ENCODE measurements at regions not wholly inside any gene's neighbourhood (a gene's known extent, or its start where the extent isn't known, plus 50 kb on each side); places are given as distances from the start of the nearest gene placed in this dataset.

DNA sequence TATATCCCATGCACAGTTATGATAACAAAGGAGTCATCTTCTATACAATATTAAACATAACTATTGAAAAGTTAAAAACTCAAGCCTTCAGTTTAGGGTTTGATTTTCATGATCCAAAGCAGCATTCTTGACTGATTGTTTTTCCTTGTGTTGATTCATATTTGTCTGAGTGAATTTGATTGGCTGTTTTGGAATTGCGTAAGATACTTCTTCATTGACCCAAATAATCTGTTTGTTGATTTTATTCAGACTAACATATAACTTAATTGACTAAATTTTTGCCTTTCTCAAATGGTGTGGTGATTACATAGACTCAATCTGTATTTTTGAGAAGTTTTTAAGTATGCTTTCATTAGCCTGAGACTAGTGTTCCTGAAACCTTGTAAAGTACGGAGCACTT lies 305.7 kb upstream of the TNP1 start:
- no peak overlapping the region for H3K9ac ChIP-seq (ENCODE audit: insufficient read depth, low read length, poor library complexity, severe bottlenecking)
- intact Hi-C loops (cut with micrococcal nuclease), result loop anchor here in 1 of 2 donors (10.0 kb wide), 1 partner anchor 481 kb away; no protein-coding TSS in a partner anchor
- H3K79me2 ChIP-seq (ENCODE audit: insufficient read depth, low read length), result no peaks in the 10 kb centered on the region
- Mint-ChIP-seq H3K27me3 (ENCODE audit: low read depth in 3 of 3) (peaks cover 62 to 92% (median 85%) of the 10 kb centered on the region in 3 donors), H3K27ac (no peak overlapping the region), H3K4me3 (peak overlapping the region in 1 of 2 donors; percentile 64), H3K4me1 (peaks cover 16% of the 10 kb centered on the region), H3K9me3 (peaks cover 0 to 16% (median 6%) of the 10 kb centered on the region in 7 donors), H3K36me3 (peaks cover 0 to 4% of the 10 kb centered on the region in 2 donors)
- H3K27ac ChIP-seq (ENCODE audit: low read depth in 1 of 2, low read length in 2 of 2), result no peak overlapping the region
- DNase-seq, result no peak
- no peaks in the 10 kb centered on the region for H3K36me3 ChIP-seq (replicated peaks in 1 of 2; ENCODE audit: control insufficient read depth in 1 of 2, insufficient read depth in 2 of 2, low read length in 2 of 2)
- peaks cover 0 to 5% of the 10 kb centered on the region in 2 donors for H3K9me3 ChIP-seq (replicated peaks in 1 of 2; ENCODE audit: control insufficient read depth in 1 of 2, insufficient read depth in 1 of 2, low read length in 2 of 2)
- TF ChIP-seq, protein P1, sequence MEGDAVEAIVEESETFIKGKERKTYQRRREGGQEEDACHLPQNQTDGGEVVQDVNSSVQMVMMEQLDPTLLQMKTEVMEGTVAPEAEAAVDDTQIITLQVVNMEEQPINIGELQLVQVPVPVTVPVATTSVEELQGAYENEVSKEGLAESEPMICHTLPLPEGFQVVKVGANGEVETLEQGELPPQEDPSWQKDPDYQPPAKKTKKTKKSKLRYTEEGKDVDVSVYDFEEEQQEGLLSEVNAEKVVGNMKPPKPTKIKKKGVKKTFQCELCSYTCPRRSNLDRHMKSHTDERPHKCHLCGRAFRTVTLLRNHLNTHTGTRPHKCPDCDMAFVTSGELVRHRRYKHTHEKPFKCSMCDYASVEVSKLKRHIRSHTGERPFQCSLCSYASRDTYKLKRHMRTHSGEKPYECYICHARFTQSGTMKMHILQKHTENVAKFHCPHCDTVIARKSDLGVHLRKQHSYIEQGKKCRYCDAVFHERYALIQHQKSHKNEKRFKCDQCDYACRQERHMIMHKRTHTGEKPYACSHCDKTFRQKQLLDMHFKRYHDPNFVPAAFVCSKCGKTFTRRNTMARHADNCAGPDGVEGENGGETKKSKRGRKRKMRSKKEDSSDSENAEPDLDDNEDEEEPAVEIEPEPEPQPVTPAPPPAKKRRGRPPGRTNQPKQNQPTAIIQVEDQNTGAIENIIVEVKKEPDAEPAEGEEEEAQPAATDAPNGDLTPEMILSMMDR (IDR thresholded peaks at IDR 0.05), result no peak
- 100% methylated on average over 1 of the region's 2 CpGs for WGBS (ENCODE audit: insufficient coverage)
- no peak overlapping the region for H2AFZ ChIP-seq (ENCODE audit: insufficient read depth, low read depth, low read length, poor library complexity, severe bottlenecking)
- peaks cover 82% of the 10 kb centered on the region in 2 donors for H3K27me3 ChIP-seq (ENCODE audit: control insufficient read depth in 2 of 2, insufficient read depth in 2 of 2, low read length in 2 of 2)
- H4K20me1 ChIP-seq (ENCODE audit: insufficient read depth, low read length), result no peaks in the 10 kb centered on the region
- H3K4me3 ChIP-seq (replicated peaks in 1 of 3; ENCODE audit: low read depth in 2 of 3, low read length in 3 of 3), result no peak overlapping the region
- no peak overlapping the region for H3K4me2 ChIP-seq (replicated peaks; ENCODE audit: extremely low read depth, low read length, poor library complexity, severe bottlenecking)
- peaks cover 7 to 10% of the 10 kb centered on the region in 2 donors for H3K4me1 ChIP-seq (ENCODE audit: control insufficient read depth in 1 of 2, insufficient read depth in 2 of 2, low read length in 2 of 2)

- Mint-ChIP-seq H3K9me3 (peaks cover 0 to 11% (median 5%) of the 10 kb centered on the region in 7 donors), H3K4me1 (peaks cover 16% of the 10 kb centered on the region), H3K27ac (no peak overlapping the region), H3K36me3 (peaks cover 0 to 4% of the 10 kb centered on the region in 2 donors), H3K4me3 (peak overlapping the region in 1 of 2 donors; percentile 62), H3K27me3 (ENCODE audit: low read depth in 3 of 3) (peaks cover 63 to 92% (median 86%) of the 10 kb centered on the region in 3 donors)
- Histone ChIP-seq H3K9me3 (replicated peaks in 1 of 2; ENCODE audit: control insufficient read depth in 1 of 2, insufficient read depth in 1 of 2, low read length in 2 of 2) (peaks cover 0 to 5% of the 10 kb centered on the region in 2 donors), H3K4me2 (replicated peaks; ENCODE audit: extremely low read depth, low read length, poor library complexity, severe bottlenecking) (no peak overlapping the region), H3K27me3 (ENCODE audit: control insufficient read depth in 2 of 2, insufficient read depth in 2 of 2, low read length in 2 of 2) (peaks cover 97% of the 10 kb centered on the region in 2 donors), H3K36me3 (replicated peaks in 1 of 2; ENCODE audit: control insufficient read depth in 1 of 2, insufficient read depth in 2 of 2, low read length in 2 of 2) (no peaks in the 10 kb centered on the region), H2AFZ (ENCODE audit: insufficient read depth, low read depth, low read length, poor library complexity, severe bottlenecking) (no peak overlapping the region), H3K27ac (ENCODE audit: low read depth in 1 of 2, low read length in 2 of 2) (no peak overlapping the region), H3K79me2 (ENCODE audit: insufficient read depth, low read length) (no peaks in the 10 kb centered on the region), H3K9ac (ENCODE audit: insufficient read depth, low read length, poor library complexity, severe bottlenecking) (no peak overlapping the region), H4K20me1 (ENCODE audit: insufficient read depth, low read length) (no peaks in the 10 kb centered on the region), H3K4me1 (ENCODE audit: control insufficient read depth in 1 of 2, insufficient read depth in 2 of 2, low read length in 2 of 2) (peaks cover 7 to 10% of the 10 kb centered on the region in 2 donors), H3K4me3 (replicated peaks in 1 of 3; ENCODE audit: low read depth in 2 of 3, low read length in 3 of 3) (no peak overlapping the region)
- intact Hi-C loops (cut with micrococcal nuclease), result loop anchor here in 1 of 2 donors (10.0 kb wide), 1 partner anchor 479 kb away; no protein-coding TSS in a partner anchor
- WGBS (ENCODE audit: insufficient coverage), result 95% methylated on average over 2 of the region's 4 CpGs
- no peak for DNase-seq
- TF ChIP-seq, protein P1 (IDR thresholded peaks at IDR 0.05), result no peak
Observed at GRCh38 chr2:217163987-217164386, 304.1 kb upstream of the TNP1 start.

All from CD14-positive monocyte (primary cell).